WTC11 (cell line): ENCODE measurements at regions not wholly inside any gene's neighbourhood (a gene's known extent, or its start where the extent isn't known, plus 50 kb on each side); places are given as distances from the start of the nearest gene placed in this dataset.

Experiments
- ATAC-seq: fragments of 200-7000 bp; cut with Tn5 transposase; 2 replicates; pipeline ENCODE4 v1.10.0; 2021; ENCODE audit warnings: mild to moderate bottlenecking, moderate library complexity
- CTCF ChIA-PET: fragments of 300-600 bp; sonication (Branson Sonifier 250); formaldehyde crosslinking; loops from one replicate; lab custom pipeline; 2021; ENCODE audit warnings: antibody characterized with exemption; lab: Charles Lee
- POLR2A ChIA-PET: fragments of 350-600 bp; sonication (Branson Sonifier 250); formaldehyde crosslinking; loops from one replicate; lab custom pipeline; 2021; ENCODE audit warnings: antibody characterized with exemption; lab: Charles Lee
- DNase-seq: peaks from one replicate; pipeline ENCODE4 v3.0.0; 2021; ENCODE audit warnings: low spot score
- H3K27ac Mint-ChIP-seq: 2 replicates; pipeline ENCODE4 v1.8.0; 2021; ENCODE audit warnings: mixed read lengths
- H3K27me3 Mint-ChIP-seq: 2 replicates; pipeline ENCODE4 v1.8.0; 2021; ENCODE audit warnings: low read depth, mild to moderate bottlenecking, moderate library complexity, mixed read lengths
- H3K36me3 Mint-ChIP-seq: 2 replicates; pipeline ENCODE4 v1.8.0; 2021; ENCODE audit warnings: mixed read lengths
- H3K4me1 Mint-ChIP-seq: 2 replicates; pipeline ENCODE4 v1.8.0; 2022; ENCODE audit warnings: mixed read lengths
- H3K4me3 Mint-ChIP-seq: 2 replicates; pipeline ENCODE4 v1.8.0; 2021; ENCODE audit warnings: mild to moderate bottlenecking, moderate library complexity, mixed read lengths
- H3K9me3 Mint-ChIP-seq: 2 replicates; pipeline ENCODE4 v1.8.0; 2021; ENCODE audit warnings: mixed read lengths
- ATF2 ChIP-seq: sonication (generic); formaldehyde crosslinking; IDR thresholded peaks from 2 replicates; pipeline ENCODE4 v1.8.1; 2022; ENCODE audit warnings: low read depth, missing genetic modification reagents, borderline replicate concordance
- ERG ChIP-seq: fragments of 250-450 bp; sonication (Bioruptor Pico); IDR thresholded peaks from 2 replicates; pipeline ENCODE4 v1.8.0; 2021; ENCODE audit warnings: mild to moderate bottlenecking
- ESRRA ChIP-seq: sonication (generic); formaldehyde crosslinking; IDR thresholded peaks from 2 replicates; pipeline ENCODE4 v1.8.1; 2022; ENCODE audit warnings: mild to moderate bottlenecking, missing genetic modification reagents, borderline replicate concordance
- FOXJ3 ChIP-seq: sonication (generic); formaldehyde crosslinking; IDR thresholded peaks from 2 replicates; pipeline ENCODE4 v1.9.0; 2021; ENCODE audit warnings: missing genetic modification reagents, mild to moderate bottlenecking, borderline replicate concordance
- FOXK1 ChIP-seq: sonication (generic); formaldehyde crosslinking; IDR thresholded peaks from 2 replicates; pipeline ENCODE4 v1.8.0; 2022; ENCODE audit warnings: mild to moderate bottlenecking, moderate library complexity, missing genetic modification reagents
- GTF2I ChIP-seq: fragments of 250-450 bp; sonication (Bioruptor Pico); conservative IDR thresholded peaks from 2 replicates; pipeline ENCODE4 v1.4.0; 2021; ENCODE audit warnings: mild to moderate bottlenecking
- HMGXB4 ChIP-seq: sonication (generic); formaldehyde crosslinking; IDR thresholded peaks from 2 replicates; pipeline ENCODE4 v1.8.1; 2023; ENCODE audit warnings: mild to moderate bottlenecking, moderate library complexity, missing genetic modification reagents
- NFE2L1 ChIP-seq: sonication (generic); formaldehyde crosslinking; IDR thresholded peaks from 2 replicates; pipeline ENCODE4 v1.8.1; 2023; ENCODE audit warnings: missing genetic modification reagents
- NR2C2 ChIP-seq: sonication (generic); formaldehyde crosslinking; IDR thresholded peaks from 2 replicates; pipeline ENCODE4 v1.8.0; 2022; ENCODE audit warnings: mild to moderate bottlenecking, missing genetic modification reagents
- OVOL2 ChIP-seq: fragments of 250-450 bp; sonication (Bioruptor Pico); IDR thresholded peaks from 2 replicates; pipeline ENCODE4 v1.9.0; 2021; ENCODE audit warnings: mild to moderate bottlenecking, borderline replicate concordance
- PRDM15 ChIP-seq: sonication (generic); formaldehyde crosslinking; IDR thresholded peaks from 2 replicates; pipeline ENCODE4 v1.8.0; 2022; ENCODE audit warnings: missing genetic modification reagents
- RELA ChIP-seq: sonication (generic); formaldehyde crosslinking; IDR thresholded peaks from 2 replicates; pipeline ENCODE4 v1.8.1; 2022; ENCODE audit warnings: missing genetic modification reagents, mild to moderate bottlenecking, borderline replicate concordance
- SP1 ChIP-seq: sonication (generic); formaldehyde crosslinking; conservative IDR thresholded peaks from 2 replicates; pipeline ENCODE4 v1.8.1; 2022; ENCODE audit warnings: missing genetic modification reagents
- ZNF416 ChIP-seq: fragments of 250-450 bp; sonication (Bioruptor Pico); IDR thresholded peaks from 2 replicates; pipeline ENCODE4 v1.9.0; 2021; ENCODE audit warnings: mild to moderate bottlenecking, inconsistent platforms
- ZNF423 ChIP-seq: fragments of 250-450 bp; sonication (Bioruptor Pico); IDR thresholded peaks from 2 replicates; pipeline ENCODE4 v2.1.2; 2022; ENCODE audit warnings: mild to moderate bottlenecking, moderate library complexity
- ZNF671 ChIP-seq: fragments of 250-450 bp; sonication (Bioruptor Pico); IDR thresholded peaks from 2 replicates; pipeline ENCODE4 v1.8.0; 2021; ENCODE audit warnings: mild to moderate bottlenecking
- TF ChIP-seq, protein P1 (sequence below): sonication (generic); formaldehyde crosslinking; IDR thresholded peaks from 2 replicates; pipeline ENCODE4 v1.8.0; 2022; ENCODE audit warnings: mild to moderate bottlenecking, missing genetic modification reagents

- TF ChIP-seq, protein P1, sequence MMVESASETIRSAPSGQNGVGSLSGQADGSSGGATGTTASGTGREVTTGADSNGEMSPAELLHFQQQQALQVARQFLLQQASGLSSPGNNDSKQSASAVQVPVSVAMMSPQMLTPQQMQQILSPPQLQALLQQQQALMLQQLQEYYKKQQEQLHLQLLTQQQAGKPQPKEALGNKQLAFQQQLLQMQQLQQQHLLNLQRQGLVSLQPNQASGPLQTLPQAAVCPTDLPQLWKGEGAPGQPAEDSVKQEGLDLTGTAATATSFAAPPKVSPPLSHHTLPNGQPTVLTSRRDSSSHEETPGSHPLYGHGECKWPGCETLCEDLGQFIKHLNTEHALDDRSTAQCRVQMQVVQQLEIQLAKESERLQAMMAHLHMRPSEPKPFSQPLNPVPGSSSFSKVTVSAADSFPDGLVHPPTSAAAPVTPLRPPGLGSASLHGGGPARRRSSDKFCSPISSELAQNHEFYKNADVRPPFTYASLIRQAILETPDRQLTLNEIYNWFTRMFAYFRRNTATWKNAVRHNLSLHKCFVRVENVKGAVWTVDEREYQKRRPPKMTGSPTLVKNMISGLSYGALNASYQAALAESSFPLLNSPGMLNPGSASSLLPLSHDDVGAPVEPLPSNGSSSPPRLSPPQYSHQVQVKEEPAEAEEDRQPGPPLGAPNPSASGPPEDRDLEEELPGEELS (CRISPR knock-in tag) = no peak
- TF ChIP-seq ZNF423 (CRISPR knock-in tag) (no peak), GTF2I (CRISPR knock-in tag) (no peak), SP1 (CRISPR knock-in tag) (no peak), ZNF671 (CRISPR knock-in tag) (no peak), FOXJ3 (CRISPR knock-in tag) (no peak), RELA (no peak), ESRRA (CRISPR knock-in tag) (no peak)
Observed at GRCh38 chr13:34035178-34035577, 217.2 kb downstream of the RFC3 start (continued).

GRCh38 chr13:34035676-34036325 is 217.9 kb downstream of the RFC3 start:
- Mint-ChIP-seq H3K36me3 (no peaks in the 10 kb centered on the region), H3K27ac (no peak overlapping the region), H3K4me1 (peaks cover 17% of the 10 kb centered on the region), H3K9me3 (no peaks in the 10 kb centered on the region), H3K27me3 (no peaks in the 10 kb centered on the region; the same call in 1 of the 2 replicates), H3K4me3 (no peak overlapping the region)
- ChIA-PET CTCF (interaction anchor here (0.7 kb wide), 1 partner anchor 440 kb away, joined by 3 read pairs; no protein-coding TSS in a partner anchor), POLR2A (no interaction called here)
- no peak for DNase-seq
- ATAC-seq = peak; percentile 38
- TF ChIP-seq NR2C2 (CRISPR knock-in tag) = no peak

DNA sequence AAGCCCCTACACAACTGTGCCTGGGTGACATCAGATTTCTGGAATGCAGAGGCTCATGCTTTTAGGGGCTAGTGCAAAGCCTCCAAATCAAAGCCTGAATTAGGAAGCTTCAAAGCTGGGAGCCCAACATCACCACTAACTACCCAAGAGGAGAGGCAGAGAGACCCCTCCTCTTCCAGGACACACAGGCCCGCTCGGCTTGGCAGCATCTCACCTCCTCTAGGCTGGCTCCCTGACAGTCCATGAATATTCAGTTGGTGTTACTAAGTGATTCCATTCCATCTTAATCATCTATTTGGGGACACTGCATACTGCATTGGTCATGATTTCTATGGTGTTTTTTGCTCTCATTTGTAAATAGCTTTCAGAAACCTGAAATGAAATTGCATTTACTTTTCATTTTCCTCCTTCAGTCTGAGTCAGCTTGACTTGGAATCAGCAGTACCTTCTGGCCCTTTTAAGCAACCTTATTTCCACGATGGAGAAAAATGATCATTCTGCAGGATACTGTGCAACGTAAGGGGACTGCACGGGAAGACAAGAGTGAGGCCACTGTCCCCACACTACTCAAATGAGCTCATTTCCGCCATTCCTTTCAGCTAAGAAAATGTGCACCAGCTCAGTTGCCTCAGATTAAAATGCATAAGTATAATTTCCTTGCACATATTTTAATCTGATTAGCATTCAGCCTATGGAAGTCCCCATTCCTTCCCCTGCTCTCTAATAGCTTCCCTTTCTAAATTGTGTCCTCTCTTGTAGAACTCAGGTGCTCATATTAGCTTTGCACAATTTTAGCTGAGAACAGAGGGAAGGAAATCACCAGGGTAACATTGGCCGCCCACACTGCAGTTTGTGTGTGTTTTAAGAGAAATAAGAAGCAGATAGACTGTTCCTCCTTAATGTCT is 219.9 kb downstream of the RFC3 start:
- DNase-seq = no peak
- Mint-ChIP-seq H3K27me3 (no peaks in the 10 kb centered on the region; the same call in 1 of the 2 replicates), H3K4me3 (no peak overlapping the region), H3K36me3 (no peaks in the 10 kb centered on the region), H3K9me3 (peaks cover 7% of the 10 kb centered on the region), H3K4me1 (peaks cover 17% of the 10 kb centered on the region), H3K27ac (no peak overlapping the region)
- POLR2A ChIA-PET = no interaction called here
- CTCF ChIA-PET = interaction anchor here (1.0 kb wide), 1 partner anchor 40 kb away, joined by 3 read pairs; no protein-coding TSS in a partner anchor
- ATAC-seq = peak; percentile 61
- TF ChIP-seq FOXK1 (no peak), ATF2 (CRISPR knock-in tag) (no peak), PRDM15 (CRISPR knock-in tag) (no peak), HMGXB4 (CRISPR knock-in tag) (no peak), ZNF416 (no peak), OVOL2 (CRISPR knock-in tag) (no peak), NFE2L1 (no peak), ERG (CRISPR knock-in tag) (no peak)
